ENCODE measurements at regions not wholly inside any gene's neighbourhood (a gene's known extent, or its start where the extent isn't known, plus 50 kb on each side); places are given as distances from the start of the nearest gene placed in this dataset.

DNA sequence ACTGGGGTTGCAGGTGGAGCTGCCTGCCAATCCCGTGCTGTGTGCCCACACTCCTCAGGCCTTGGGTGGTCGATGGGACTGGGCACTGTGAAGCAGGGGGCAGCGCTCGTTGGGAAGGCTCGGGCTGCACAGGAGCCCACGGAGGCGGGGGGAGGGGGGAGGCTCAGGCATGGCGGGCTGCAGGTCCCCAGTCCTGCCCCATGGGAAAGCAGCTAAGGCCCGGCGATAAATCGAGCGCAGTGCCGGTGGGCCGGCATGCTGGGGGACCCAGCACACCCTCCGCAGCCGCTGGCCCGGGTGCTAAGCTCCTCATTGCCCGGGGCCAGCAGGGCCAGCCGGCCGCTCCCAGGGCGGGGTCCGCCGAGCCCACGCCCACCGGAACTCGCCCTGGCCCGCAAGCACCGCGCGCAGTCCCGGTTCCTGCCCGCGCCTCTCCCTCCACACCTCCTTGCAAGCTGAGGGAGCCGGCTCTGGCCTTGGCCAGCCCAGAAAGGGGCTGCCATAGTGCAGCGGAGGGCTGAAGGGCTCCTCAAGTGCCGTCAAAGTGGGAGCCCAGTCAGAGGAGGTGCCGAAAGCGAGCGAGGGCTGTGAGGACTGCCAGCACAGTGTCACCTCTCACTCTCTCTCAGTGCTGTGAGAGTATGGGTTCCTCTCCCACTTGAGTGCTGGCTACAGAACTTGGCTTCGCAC is 1210.6 kb upstream of the NXPH2 start:
- no peaks in the 10 kb centered on the region for H4K20me1 ChIP-seq (ENCODE audit: control insufficient read depth, extremely low read depth, insufficient read depth, low read length)
- H3K27ac ChIP-seq (ENCODE audit: control insufficient read depth, insufficient read depth, low read length), result no peak overlapping the region
- FAIRE-seq (no peak), DNase-seq (ENCODE audit: low read depth, low spot score) (no peak)
- H3K9me3 ChIP-seq (ENCODE audit: control insufficient read depth, low read depth, low read length), result no peaks in the 10 kb centered on the region
- TF ChIP-seq, protein P1, sequence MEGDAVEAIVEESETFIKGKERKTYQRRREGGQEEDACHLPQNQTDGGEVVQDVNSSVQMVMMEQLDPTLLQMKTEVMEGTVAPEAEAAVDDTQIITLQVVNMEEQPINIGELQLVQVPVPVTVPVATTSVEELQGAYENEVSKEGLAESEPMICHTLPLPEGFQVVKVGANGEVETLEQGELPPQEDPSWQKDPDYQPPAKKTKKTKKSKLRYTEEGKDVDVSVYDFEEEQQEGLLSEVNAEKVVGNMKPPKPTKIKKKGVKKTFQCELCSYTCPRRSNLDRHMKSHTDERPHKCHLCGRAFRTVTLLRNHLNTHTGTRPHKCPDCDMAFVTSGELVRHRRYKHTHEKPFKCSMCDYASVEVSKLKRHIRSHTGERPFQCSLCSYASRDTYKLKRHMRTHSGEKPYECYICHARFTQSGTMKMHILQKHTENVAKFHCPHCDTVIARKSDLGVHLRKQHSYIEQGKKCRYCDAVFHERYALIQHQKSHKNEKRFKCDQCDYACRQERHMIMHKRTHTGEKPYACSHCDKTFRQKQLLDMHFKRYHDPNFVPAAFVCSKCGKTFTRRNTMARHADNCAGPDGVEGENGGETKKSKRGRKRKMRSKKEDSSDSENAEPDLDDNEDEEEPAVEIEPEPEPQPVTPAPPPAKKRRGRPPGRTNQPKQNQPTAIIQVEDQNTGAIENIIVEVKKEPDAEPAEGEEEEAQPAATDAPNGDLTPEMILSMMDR (optimal IDR thresholded peaks at IDR 0.05 in 1 of 3, IDR thresholded peaks at IDR 0.05 in 1 of 3, conservative IDR thresholded peaks at IDR 0.05 in 1 of 3; ENCODE audit: extremely low read depth in 1 of 3, insufficient read depth in 2 of 3, low read length in 3 of 3), result no peak
- TF ChIP-seq EZH2 (IDR thresholded peaks at IDR 0.05; ENCODE audit: low read length), result no peak
- H3K79me2 ChIP-seq (ENCODE audit: control insufficient read depth, insufficient read depth, low read length), result no peaks in the 10 kb centered on the region
- no peaks in the 10 kb centered on the region for H3K4me1 ChIP-seq (ENCODE audit: control insufficient read depth, extremely low read depth, insufficient read depth, low read length)
- no peaks in the 10 kb centered on the region for H3K9me1 ChIP-seq (ENCODE audit: control insufficient read depth, extremely low read depth, insufficient read depth, low read length)
- H3K36me3 ChIP-seq (ENCODE audit: control insufficient read depth in 2 of 2, extremely low read depth in 1 of 2, insufficient read depth in 2 of 2, low read length in 2 of 2), result no peaks in the 10 kb centered on the region
- no peak overlapping the region for H3K9ac ChIP-seq (ENCODE audit: control insufficient read depth, extremely low read depth, insufficient read depth, low read length)
- H3K4me2 ChIP-seq (ENCODE audit: control insufficient read depth, extremely low read depth, insufficient read depth, low read depth, low read length), result no peak overlapping the region
- no peak overlapping the region for H3K4me3 ChIP-seq (ENCODE audit: control insufficient read depth in 2 of 3, extremely low read depth in 1 of 3, insufficient read depth in 2 of 3, low read depth in 1 of 3, low read length in 3 of 3)
- dilution Hi-C loops (cut with MboI; ENCODE audit: extremely low pct_ligation_motif_present, low sequenced_read_pairs), result no loop called here
- H3K27me3 ChIP-seq (ENCODE audit: control insufficient read depth, extremely low read depth, insufficient read depth, low read length), result no peaks in the 10 kb centered on the region
- H2AFZ ChIP-seq (ENCODE audit: control insufficient read depth, low read length), result no peak overlapping the region

DNA sequence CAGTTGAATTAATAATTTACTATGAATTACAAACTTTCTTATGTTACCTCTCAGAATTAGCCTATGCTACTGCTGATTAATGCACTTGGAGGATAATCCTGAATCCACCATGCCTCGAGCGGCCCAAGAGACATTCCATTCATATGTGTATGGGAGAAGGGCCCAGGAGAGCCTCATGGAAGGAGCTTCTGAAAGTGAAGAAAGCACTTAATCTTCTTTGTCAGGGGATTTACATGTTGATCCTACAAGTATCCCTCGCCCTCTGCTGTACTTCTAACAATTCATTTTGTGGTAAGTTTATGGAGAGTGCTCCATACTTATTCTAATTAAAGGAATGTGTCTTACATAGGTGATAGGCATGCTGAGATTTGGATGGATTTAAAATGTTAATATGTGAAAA is 1189.1 kb upstream of the NXPH2 start:
- Histone ChIP-seq H4K20me1 (ENCODE audit: control insufficient read depth, extremely low read depth, insufficient read depth, low read length) (no peaks in the 10 kb centered on the region), H3K79me2 (ENCODE audit: control insufficient read depth, insufficient read depth, low read length) (no peaks in the 10 kb centered on the region), H3K27ac (ENCODE audit: control insufficient read depth, insufficient read depth, low read length) (no peak overlapping the region), H2AFZ (ENCODE audit: control insufficient read depth, low read length) (no peak overlapping the region), H3K4me3 (ENCODE audit: control insufficient read depth in 2 of 3, extremely low read depth in 1 of 3, insufficient read depth in 2 of 3, low read depth in 1 of 3, low read length in 3 of 3) (no peak overlapping the region), H3K4me1 (ENCODE audit: control insufficient read depth, extremely low read depth, insufficient read depth, low read length) (no peaks in the 10 kb centered on the region), H3K9ac (ENCODE audit: control insufficient read depth, extremely low read depth, insufficient read depth, low read length) (no peak overlapping the region), H3K9me3 (ENCODE audit: control insufficient read depth, low read depth, low read length) (peaks cover 4% of the 10 kb centered on the region), H3K4me2 (ENCODE audit: control insufficient read depth, extremely low read depth, insufficient read depth, low read depth, low read length) (no peak overlapping the region), H3K27me3 (ENCODE audit: control insufficient read depth, extremely low read depth, insufficient read depth, low read length) (no peaks in the 10 kb centered on the region), H3K36me3 (ENCODE audit: control insufficient read depth in 2 of 2, extremely low read depth in 1 of 2, insufficient read depth in 2 of 2, low read length in 2 of 2) (no peaks in the 10 kb centered on the region), H3K9me1 (ENCODE audit: control insufficient read depth, extremely low read depth, insufficient read depth, low read length) (no peaks in the 10 kb centered on the region)
- FAIRE-seq, result no peak
- no peak for DNase-seq (ENCODE audit: low read depth, low spot score)
- dilution Hi-C loops (cut with MboI; ENCODE audit: extremely low pct_ligation_motif_present, low sequenced_read_pairs), result no loop called here
- no peak for TF ChIP-seq EZH2 (IDR thresholded peaks at IDR 0.05; ENCODE audit: low read length)
- TF ChIP-seq, protein P1 (optimal IDR thresholded peaks at IDR 0.05 in 1 of 3, IDR thresholded peaks at IDR 0.05 in 1 of 3, conservative IDR thresholded peaks at IDR 0.05 in 1 of 3; ENCODE audit: extremely low read depth in 1 of 3, insufficient read depth in 2 of 3, low read length in 3 of 3), result no peak
